NCI-H446 treated with DMSO at 0.1 percent for 48 hours (cell line): ENCODE measurements at regions not wholly inside any gene's neighbourhood (a gene's known extent, or its start where the extent isn't known, plus 50 kb on each side); places are given as distances from the start of the nearest gene placed in this dataset.
A peak's percentile ranks its signal among the peaks of the same experiment; 100 is the strongest.

ENCODE experiments used
- DNase-seq: peaks from one replicate; lab custom pipeline; 2025; lab: John Stamatoyannopoulos, UW

- no peak for DNase-seq
Observed at GRCh38 chr7:30212701-30213111, 71.7 kb upstream of the ZNRF2 start.

- no peak for DNase-seq
Observed at GRCh38 chr7:30213637-30214036, 70.8 kb upstream of the ZNRF2 start.

- DNase-seq = no peak
Observed at GRCh38 chr7:30214651-30215137, 69.7 kb upstream of the ZNRF2 start.

GRCh38 chr7:30221764-30222163, 62.6 kb upstream of the ZNRF2 start:
- DNase-seq = no peak

- no peak for DNase-seq
Observed at GRCh38 chr7:30222515-30223215, 61.7 kb upstream of the ZNRF2 start.

- no peak for DNase-seq
Observed at GRCh38 chr7:30223896-30224295, 60.5 kb upstream of the ZNRF2 start.

- DNase-seq = no peak
Observed at GRCh38 chr7:30224511-30225062, 59.8 kb upstream of the ZNRF2 start.

GRCh38 chr7:30225863-30226613, 58.4 kb upstream of the ZNRF2 start:
- DNase-seq = peak; percentile 56

GRCh38 chr7:30226614-30227268, 57.7 kb upstream of the ZNRF2 start:
- DNase-seq = no peak

GRCh38 chr7:30231271-30231670, 53.1 kb upstream of the ZNRF2 start:
- no peak for DNase-seq

- no peak for DNase-seq
Observed at GRCh38 chr7:30232391-30232790, 52.0 kb upstream of the ZNRF2 start.
